ENCODE measurements at regions not wholly inside any gene's neighbourhood (a gene's known extent, or its start where the extent isn't known, plus 50 kb on each side); places are given as distances from the start of the nearest gene placed in this dataset.
"Not testable (repeated sequence)": the region's sequence is repeated elsewhere in the genome, so short reads cannot be mapped to it uniquely, and the experiment has no call there.

- no peak for DNase-seq
These were observed 85.2 kb upstream of the TRABD2B start for GRCh38 chr1:48082271-48082962.

DNA sequence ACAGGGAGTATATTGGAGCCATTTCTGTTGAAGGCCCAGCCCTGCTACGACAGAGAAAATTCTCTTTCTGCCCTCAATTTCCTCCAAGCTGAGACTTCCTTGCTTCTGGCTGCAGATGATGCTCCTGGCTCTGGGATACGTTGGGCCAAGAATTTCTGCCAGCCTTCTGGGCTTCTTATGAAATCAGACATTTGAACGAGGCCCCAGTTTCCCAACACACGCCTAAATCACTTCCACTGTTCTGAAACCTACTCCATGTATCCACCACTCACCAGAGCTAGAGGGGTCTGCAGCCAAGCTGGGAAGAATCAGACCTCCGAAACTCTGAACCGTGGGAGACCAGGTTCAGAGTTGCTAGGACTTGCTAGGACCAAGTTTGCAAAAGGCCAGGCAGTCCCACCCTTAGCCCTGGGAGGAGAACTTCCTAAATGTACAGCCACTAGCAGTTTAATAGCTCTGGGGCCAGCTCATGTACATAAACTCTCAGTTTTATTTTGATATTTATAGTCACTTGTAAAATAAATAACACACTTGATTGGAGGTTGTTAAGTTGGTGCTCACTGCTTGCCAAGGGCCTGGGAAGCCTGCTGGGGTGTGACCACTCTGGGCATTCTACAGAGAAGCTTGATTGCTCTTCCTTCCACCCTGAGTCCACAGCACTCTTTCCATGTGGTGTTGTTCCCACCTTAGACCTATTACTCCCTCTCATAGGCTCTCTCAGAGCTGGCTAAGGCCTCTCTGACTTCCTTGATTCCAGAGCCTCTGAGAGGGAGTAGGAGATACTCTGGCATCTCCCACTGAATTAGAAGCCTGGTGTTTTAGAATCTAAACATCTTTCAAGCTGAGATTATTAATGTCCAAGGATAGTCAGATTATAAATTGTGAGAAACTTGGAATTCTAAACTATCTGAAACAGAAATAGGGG lies 83.4 kb upstream of the TRABD2B start:
- DNase-seq, result no peak

GRCh38 chr1:48079096-48079495 lies 81.9 kb upstream of the TRABD2B start:
- no peak for DNase-seq

DNA sequence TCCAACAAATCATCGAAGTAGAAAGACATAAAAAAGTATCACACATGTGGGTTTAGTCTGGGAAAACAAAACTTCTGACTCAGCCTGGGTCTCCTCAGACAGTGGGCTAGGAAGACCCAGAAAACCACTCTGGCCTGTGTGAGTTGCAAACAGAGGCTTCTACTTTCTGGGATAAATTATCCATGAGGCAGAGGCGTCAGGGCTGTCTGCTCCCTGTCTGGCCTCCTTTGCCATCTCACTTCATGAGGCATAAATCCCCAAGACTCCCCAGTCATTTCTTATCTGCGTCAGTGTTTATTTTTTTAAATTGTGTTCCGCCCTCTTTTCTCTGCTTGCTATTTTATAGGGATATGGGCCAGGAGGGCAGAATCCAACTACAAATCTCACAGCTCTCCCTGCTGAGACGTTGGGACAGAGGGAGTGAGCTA lies 80.6 kb upstream of the TRABD2B start:
- no peak for DNase-seq

DNA sequence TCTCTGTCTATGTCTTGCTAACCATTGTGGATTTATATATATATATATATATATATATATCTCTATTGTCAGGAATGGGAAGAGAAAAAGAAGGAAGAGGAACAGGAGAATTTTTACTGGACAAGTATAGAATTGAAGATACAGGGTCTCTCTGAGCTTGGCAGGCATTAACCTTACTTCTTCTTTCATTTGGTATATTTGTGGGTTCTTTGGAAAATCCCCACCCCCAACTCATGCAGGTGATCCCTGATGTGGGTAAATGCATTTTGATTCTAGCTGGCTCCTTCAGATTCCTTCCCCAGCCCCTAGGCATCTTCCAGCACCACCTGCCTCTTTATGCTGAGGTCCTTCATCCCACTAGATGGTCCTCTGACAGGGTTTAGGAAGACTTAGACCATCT lies 78.8 kb upstream of the TRABD2B start:
- no peak for DNase-seq

GRCh38 chr1:48073798-48074530 lies 76.8 kb upstream of the TRABD2B start:
- DNase-seq, result no peak

- no peak for DNase-seq
These were observed 74.3 kb upstream of the TRABD2B start for GRCh38 chr1:48071513-48071912.

GRCh38 chr1:48070396-48070750 lies 73.2 kb upstream of the TRABD2B start:
- DNase-seq, result no peak

GRCh38 chr1:48069662-48070395 lies 72.6 kb upstream of the TRABD2B start:
- peak; percentile 39 for DNase-seq

GRCh38 chr1:48068206-48068605 lies 71.0 kb upstream of the TRABD2B start:
- DNase-seq, result no peak

DNA sequence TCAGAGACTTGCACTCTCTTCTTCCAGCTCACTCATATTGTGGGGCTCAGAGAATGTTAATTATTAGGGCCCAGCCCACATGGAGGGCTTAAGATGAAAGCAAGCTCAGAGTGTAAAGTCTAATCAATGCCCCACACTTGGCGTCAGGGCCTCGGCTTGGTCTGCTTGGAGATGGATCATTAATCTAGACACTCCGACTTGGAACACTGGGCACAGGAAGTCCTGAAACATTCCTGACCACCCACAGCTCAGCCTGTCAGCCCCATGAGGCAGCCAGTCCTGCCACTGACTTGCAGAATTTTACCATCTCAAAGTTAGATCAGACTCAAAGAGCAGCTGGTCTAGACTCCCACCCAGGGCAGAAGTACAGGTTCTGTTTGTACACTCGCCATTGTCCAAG lies 69.8 kb upstream of the TRABD2B start:
- no peak for DNase-seq

DNA sequence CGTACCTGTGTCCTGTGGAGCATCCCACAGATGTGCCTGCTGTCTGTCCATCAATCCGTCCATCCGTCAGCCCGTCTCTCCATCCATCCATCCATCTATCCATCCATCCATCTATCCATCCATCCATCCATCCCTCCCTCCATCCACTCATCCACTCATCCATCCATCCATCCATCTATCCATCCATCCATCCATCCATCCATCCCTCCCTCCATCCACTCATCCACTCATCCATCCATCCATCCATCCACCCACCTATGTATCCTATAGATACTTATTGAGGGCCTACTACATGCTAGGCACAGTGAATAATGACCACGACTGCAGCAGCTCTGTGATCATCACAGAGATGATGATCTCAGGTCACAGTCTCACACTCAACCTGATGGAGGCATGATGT lies 67.5 kb upstream of the TRABD2B start:
- DNase-seq, result not testable (repeated sequence)

- no peak for DNase-seq
These were observed 65.2 kb upstream of the TRABD2B start for GRCh38 chr1:48062353-48062752.

GRCh38 chr1:48061162-48062136 lies 64.3 kb upstream of the TRABD2B start:
- peak; percentile 55 for DNase-seq

DNA sequence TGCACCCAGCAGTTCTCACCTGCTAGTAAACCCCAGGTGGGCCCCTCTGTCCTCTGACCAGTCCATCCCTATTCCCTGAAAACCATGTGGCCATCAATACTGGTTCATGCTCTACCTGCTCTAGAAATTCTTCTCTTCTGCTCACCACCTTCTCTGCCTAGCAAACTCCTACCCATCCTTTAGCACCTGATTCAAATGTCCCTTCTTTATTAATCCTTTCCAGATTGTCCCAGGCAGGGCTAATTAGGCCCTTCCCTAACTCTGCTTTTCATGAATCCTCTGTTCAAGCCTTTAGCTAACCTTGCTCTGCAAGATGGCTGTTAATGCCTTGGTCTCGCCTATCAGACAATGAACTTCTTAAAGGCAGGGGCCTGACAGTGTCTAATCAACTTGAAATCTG lies 62.1 kb upstream of the TRABD2B start:
- DNase-seq, result no peak

GRCh38 chr1:48058135-48059025 lies 61.2 kb upstream of the TRABD2B start:
- no peak for DNase-seq

- DNase-seq, result no peak
These were observed 60.1 kb upstream of the TRABD2B start for GRCh38 chr1:48057249-48057648.

DNA sequence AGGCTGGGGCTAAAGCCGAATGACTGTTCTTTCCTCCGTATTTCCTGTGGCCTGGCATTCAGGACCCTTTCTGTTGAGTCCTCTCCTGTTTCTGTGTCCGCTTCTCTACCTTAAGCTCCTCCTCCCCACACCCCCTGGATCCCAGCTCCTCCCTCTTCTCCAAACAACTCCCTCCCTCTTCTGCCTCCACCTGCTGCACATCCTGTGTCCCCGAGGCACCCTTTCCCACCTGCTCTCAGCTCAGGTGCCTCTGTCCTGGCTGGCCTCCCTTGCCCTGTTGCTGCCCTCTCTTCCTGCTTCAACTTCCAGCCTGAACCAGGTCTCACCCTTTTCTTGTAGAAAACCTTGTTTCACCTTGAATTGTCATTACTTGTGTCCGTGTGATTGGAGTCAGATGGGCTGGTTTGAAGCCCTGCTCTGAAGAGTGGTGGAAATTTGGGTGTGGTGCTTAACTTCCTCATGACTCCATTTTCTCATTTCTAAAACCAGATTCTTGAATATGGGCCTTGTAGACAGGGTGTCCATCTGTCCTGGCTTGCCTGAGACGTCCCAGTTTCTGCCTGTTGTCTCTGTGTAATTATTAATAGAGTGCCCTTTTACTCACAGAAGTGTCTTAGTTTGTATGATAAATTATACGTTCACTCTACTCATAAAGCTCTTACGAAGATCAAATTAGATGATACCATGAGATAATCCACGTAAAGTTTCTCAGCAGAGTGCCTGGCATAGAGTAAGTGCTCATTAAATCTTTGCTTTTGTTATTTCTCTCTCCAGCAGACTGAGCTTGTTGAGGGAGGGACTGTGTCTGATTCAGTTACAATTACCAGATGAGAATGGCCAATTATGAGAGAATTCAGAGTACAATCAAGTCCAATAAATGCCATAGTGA lies 58.9 kb upstream of the TRABD2B start:
- DNase-seq, result no peak

- DNase-seq, result no peak
These were observed 57.0 kb upstream of the TRABD2B start for GRCh38 chr1:48054232-48054631.

DNA sequence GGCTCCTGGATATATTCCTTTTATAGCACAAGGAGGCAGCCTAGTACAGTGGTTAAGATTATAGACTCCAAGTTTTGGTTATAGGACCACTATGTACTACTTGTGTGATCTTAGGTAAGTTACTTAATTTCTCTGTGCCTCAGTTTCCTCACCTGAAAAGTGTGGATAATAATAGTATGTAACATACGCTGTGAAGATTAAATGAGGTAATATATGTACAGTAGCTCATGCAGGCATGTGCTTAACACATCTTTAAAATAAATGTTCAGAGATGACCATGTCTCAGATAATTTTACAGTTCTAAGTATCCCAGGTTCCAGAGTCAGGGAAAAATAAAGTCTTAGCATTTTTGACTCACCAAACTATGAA lies 55.7 kb upstream of the TRABD2B start:
- no peak for DNase-seq

Measured in fibroblast of upper back skin (primary cell).